Endothelial cell of umbilical vein (primary cell): ENCODE measurements at regions not wholly inside any gene's neighbourhood (a gene's known extent, or its start where the extent isn't known, plus 50 kb on each side); places are given as distances from the start of the nearest gene placed in this dataset.

ENCODE experiments used
- BruUV-seq: library from RNA; stranded (reverse); fragments of 400-500 nt; replicated peaks from 2 replicates; lab custom pipeline; 2021; lab: Mats Ljungman, UMichigan
- CTCF ChIA-PET: fragments of 300-600, 350-600 bp; sonication (Branson Sonifier 250); formaldehyde crosslinking; loops from one replicate; lab custom pipeline; 2021; ENCODE audit warnings: antibody characterized with exemption, inconsistent platforms; lab: Charles Lee
- POLR2A ChIA-PET: fragments of 300-600, 350-600 bp; sonication (Branson Sonifier 250); formaldehyde crosslinking; loops from one replicate; lab custom pipeline; 2021; ENCODE audit warnings: antibody characterized with exemption, inconsistent platforms; lab: Charles Lee
- DNase-seq: peaks from one replicate; pipeline ENCODE4 v3.0.0-alpha.2; 2011; ENCODE audit warnings: low read depth, low spot score
- FAIRE-seq: peaks from 2 replicates; lab custom pipeline; 2011; peaks lifted over from hg19 to GRCh38; lab: Jason Lieb, UNC
- H2AFZ ChIP-seq: 2 replicates; pipeline ENCODE4 v1.6.0; 2012; ENCODE audit warnings: low read depth, low read length, control low read depth, inconsistent platforms
- H3K27ac ChIP-seq: 2 replicates; pipeline ENCODE4 v1.5.1; 2011; ENCODE audit warnings: low read depth, mild to moderate bottlenecking, control low read depth, low read length, moderate library complexity; ENCODE audit not compliant: insufficient read depth
- H3K27me3 ChIP-seq, 2 experiments: 2 replicates each; pipeline versions ENCODE4 v1.6.0 to v1.6.1; 2011; ENCODE audit warnings: low read length in 2 of 2, mixed read lengths in 1 of 2; ENCODE audit not compliant: control insufficient read depth in 2 of 2, insufficient read depth in 2 of 2
- H3K36me3 ChIP-seq, 2 experiments: 2 replicates in 1 of 2; 3 replicates in 1 of 2; pipeline ENCODE4 v1.5.1; 2011; ENCODE audit warnings: low read length in 2 of 2, mild to moderate bottlenecking in 1 of 2, moderate library complexity in 1 of 2; ENCODE audit not compliant: control insufficient read depth in 2 of 2, insufficient read depth in 2 of 2; ENCODE audit errors: extremely low read depth in 1 of 2
- H3K4me1 ChIP-seq: 3 replicates; pipeline ENCODE4 v1.5.1; 2011; ENCODE audit warnings: mild to moderate bottlenecking, low read length; ENCODE audit not compliant: control insufficient read depth, insufficient read depth; ENCODE audit errors: extremely low read depth
- H3K4me2 ChIP-seq: 2 replicates; pipeline ENCODE4 v1.6.1; 2011; ENCODE audit warnings: low read length, control low read depth, mixed read lengths; ENCODE audit not compliant: insufficient read depth
- H3K4me3 ChIP-seq, 3 experiments: fragments of 200-600 bp in 1 of 3; sonication (generic), shearing (Covaris generic) in 1 of 3; replicated peaks in 1 of 3; 2 replicates each; pipeline ENCODE4 v1.5.1; 2011 to 2016; ENCODE audit warnings: control low read depth in 3 of 3, low read length in 3 of 3, mild to moderate bottlenecking in 2 of 3, inconsistent platforms in 1 of 3, low read depth in 1 of 3, moderate library complexity in 1 of 3; ENCODE audit not compliant: insufficient read depth in 1 of 3
- H3K79me2 ChIP-seq: 2 replicates; pipeline ENCODE4 v1.6.0; 2012; ENCODE audit warnings: low read length, inconsistent platforms; ENCODE audit not compliant: control insufficient read depth, insufficient read depth
- H3K9ac ChIP-seq: replicated peaks from 2 replicates; pipeline ENCODE3; 2011; ENCODE audit warnings: low read length, control low read depth; ENCODE audit not compliant: insufficient read depth; ENCODE audit errors: extremely low read depth
- H3K9me1 ChIP-seq: replicated peaks from 3 replicates; pipeline ENCODE4 v1.6.0; 2011; ENCODE audit warnings: mild to moderate bottlenecking, low read length; ENCODE audit not compliant: control insufficient read depth, insufficient read depth; ENCODE audit errors: extremely low read depth
- H3K9me3 ChIP-seq: replicated peaks from 2 replicates; pipeline ENCODE4 v1.5.1; 2012; ENCODE audit warnings: low read length, inconsistent platforms; ENCODE audit not compliant: control insufficient read depth, insufficient read depth
- H4K20me1 ChIP-seq: replicated peaks from 2 replicates; pipeline ENCODE3; 2011; ENCODE audit warnings: mild to moderate bottlenecking, low read length; ENCODE audit not compliant: control insufficient read depth, insufficient read depth; ENCODE audit errors: extremely low read depth
- EZH2 ChIP-seq: IDR thresholded peaks from 2 replicates; pipeline ENCODE4 v1.6.1; 2012; ENCODE audit warnings: borderline replicate concordance, low read depth, mild to moderate bottlenecking, moderate library complexity, low read length, inconsistent platforms; ENCODE audit not compliant: severe bottlenecking
- FOS ChIP-seq: IDR thresholded peaks from 2 replicates; pipeline ENCODE4 v1.6.1; 2011; ENCODE audit warnings: mild to moderate bottlenecking, low read length, moderate library complexity, borderline replicate concordance; ENCODE audit not compliant: insufficient read depth
- GATA2 ChIP-seq: IDR thresholded peaks from 2 replicates; pipeline ENCODE4 v1.7.0; 2011; ENCODE audit warnings: low read depth, mild to moderate bottlenecking, moderate library complexity, mixed read lengths, low read length; ENCODE audit not compliant: insufficient read length, insufficient read depth
- JUN ChIP-seq: IDR thresholded peaks from 2 replicates; pipeline ENCODE4 v1.6.1; 2011; ENCODE audit warnings: borderline replicate concordance, low read depth; ENCODE audit not compliant: insufficient read length, insufficient read depth
- MYC ChIP-seq: IDR thresholded peaks from one replicate; pipeline ENCODE4 v1.6.1; 2011; ENCODE audit warnings: mild to moderate bottlenecking, low read depth, low read length
- POLR2A ChIP-seq: IDR thresholded peaks from 2 replicates; pipeline ENCODE4 v1.6.1; 2012; ENCODE audit warnings: low read depth, mild to moderate bottlenecking, control low read depth, low read length
- POLR2AphosphoS5 ChIP-seq: IDR thresholded peaks from 2 replicates; pipeline ENCODE4 v1.6.1; 2012; ENCODE audit warnings: low read depth, mild to moderate bottlenecking, control low read depth, low read length, moderate library complexity; ENCODE audit not compliant: insufficient read depth
- dilution Hi-C: fragments of 300-500 bp; cut with MboI; formaldehyde crosslinking; loops from one replicate; pipeline ENCODE4 v1.15.0; 2019; ENCODE audit warnings: low sequenced_read_pairs; ENCODE audit not compliant: extremely low pct_ligation_motif_present
- intact Hi-C: fragments of 100-400 bp; cut with micrococcal nuclease; formaldehyde crosslinking; loops from one replicate; pipeline ENCODE4 v1.10.0; 2022
- TF ChIP-seq, protein P1 (sequence below): IDR thresholded peaks from 2 replicates; pipeline ENCODE4 v1.6.1; 2011; ENCODE audit not compliant: insufficient read depth, insufficient read length
- TF ChIP-seq, protein P2 (sequence below), 2 donors: IDR thresholded peaks; 1 replicate in 1 of 2; 2 replicates in 1 of 2; pipeline ENCODE4 v1.5.1; 2011; ENCODE audit warnings: low read length in 2 of 2, mild to moderate bottlenecking in 2 of 2, moderate library complexity in 2 of 2, control low read depth in 1 of 2, inconsistent platforms in 1 of 2, low read depth in 1 of 2; ENCODE audit not compliant: insufficient read depth in 1 of 2; ENCODE audit errors: extremely low read depth in 1 of 2

DNA sequence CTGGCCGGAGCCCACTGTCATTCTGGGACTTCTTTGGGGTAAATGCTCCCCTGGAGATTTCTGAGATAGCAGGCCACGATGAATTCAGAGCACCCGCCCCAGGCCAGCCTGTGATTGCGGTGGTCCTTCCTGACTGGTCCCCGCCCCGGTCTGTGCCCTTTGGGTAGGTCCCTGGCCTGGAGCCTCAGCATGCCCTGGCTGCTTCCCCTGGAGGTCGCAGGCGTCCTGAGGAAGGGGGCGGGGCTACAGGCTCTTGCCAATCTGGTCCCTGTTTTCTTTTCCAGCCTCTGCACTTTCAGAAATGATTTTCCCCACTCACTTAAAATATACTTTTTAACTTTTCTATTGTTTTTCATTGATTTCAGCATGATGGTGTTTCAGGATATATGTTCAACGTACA is 250.2 kb upstream of the ATP10A start:
- CTCF ChIA-PET: no interaction called here
- Histone ChIP-seq H3K9ac (no peak overlapping the region), H3K9me3 (no peaks in the 10 kb centered on the region), H2AFZ (no peak overlapping the region), H3K36me3 (no peaks in the 10 kb centered on the region), H3K9me1 (no peaks in the 10 kb centered on the region), H3K4me2 (no peak overlapping the region), H3K27ac (no peak overlapping the region), H3K4me1 (no peaks in the 10 kb centered on the region), H3K4me3 (no peak overlapping the region), H3K79me2 (no peaks in the 10 kb centered on the region), H3K27me3 (no peaks in the 10 kb centered on the region), H4K20me1 (no peaks in the 10 kb centered on the region)
- dilution Hi-C loops (no loop called here), intact Hi-C loops (no loop called here)
- FAIRE-seq (no peak), DNase-seq (no peak)
- POLR2A ChIA-PET: no interaction called here
- no TSS peak for BruUV-seq
- no peak for TF ChIP-seq POLR2A
- TF ChIP-seq, protein P1, sequence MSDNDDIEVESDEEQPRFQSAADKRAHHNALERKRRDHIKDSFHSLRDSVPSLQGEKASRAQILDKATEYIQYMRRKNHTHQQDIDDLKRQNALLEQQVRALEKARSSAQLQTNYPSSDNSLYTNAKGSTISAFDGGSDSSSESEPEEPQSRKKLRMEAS: no peak
- TF ChIP-seq MYC: no peak
- no peak for TF ChIP-seq FOS
- TF ChIP-seq POLR2AphosphoS5: no peak
- no peak for TF ChIP-seq JUN
- no peak for TF ChIP-seq EZH2
- no peak for TF ChIP-seq GATA2
- TF ChIP-seq, protein P2, sequence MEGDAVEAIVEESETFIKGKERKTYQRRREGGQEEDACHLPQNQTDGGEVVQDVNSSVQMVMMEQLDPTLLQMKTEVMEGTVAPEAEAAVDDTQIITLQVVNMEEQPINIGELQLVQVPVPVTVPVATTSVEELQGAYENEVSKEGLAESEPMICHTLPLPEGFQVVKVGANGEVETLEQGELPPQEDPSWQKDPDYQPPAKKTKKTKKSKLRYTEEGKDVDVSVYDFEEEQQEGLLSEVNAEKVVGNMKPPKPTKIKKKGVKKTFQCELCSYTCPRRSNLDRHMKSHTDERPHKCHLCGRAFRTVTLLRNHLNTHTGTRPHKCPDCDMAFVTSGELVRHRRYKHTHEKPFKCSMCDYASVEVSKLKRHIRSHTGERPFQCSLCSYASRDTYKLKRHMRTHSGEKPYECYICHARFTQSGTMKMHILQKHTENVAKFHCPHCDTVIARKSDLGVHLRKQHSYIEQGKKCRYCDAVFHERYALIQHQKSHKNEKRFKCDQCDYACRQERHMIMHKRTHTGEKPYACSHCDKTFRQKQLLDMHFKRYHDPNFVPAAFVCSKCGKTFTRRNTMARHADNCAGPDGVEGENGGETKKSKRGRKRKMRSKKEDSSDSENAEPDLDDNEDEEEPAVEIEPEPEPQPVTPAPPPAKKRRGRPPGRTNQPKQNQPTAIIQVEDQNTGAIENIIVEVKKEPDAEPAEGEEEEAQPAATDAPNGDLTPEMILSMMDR (IDR thresholded peaks at IDR 0.05; ENCODE audit: extremely low read depth in 1 of 2, insufficient read depth in 1 of 2, low read depth in 1 of 2, low read length in 2 of 2): no peak
